ENCODE measurements at regions not wholly inside any gene's neighbourhood (a gene's known extent, or its start where the extent isn't known, plus 50 kb on each side); places are given as distances from the start of the nearest gene placed in this dataset.

DNA sequence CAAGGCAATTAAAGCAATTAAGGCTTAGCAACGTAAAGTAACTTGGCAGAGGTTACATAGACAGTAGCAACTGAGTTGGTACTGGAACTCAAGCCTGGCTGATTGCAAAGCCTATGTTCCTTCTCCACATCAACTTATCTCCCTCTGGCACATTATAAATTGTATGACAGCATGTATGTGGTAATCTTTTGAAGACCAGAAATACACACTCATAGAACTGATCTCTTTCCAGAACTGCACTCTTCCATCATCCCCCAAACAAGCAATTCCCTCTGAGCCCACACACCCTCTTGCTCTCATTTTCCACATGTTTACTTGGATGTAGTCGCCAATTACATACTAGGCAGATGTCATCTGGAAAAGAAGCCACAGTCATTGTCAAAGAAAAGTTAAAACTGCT is 502.2 kb downstream of the PLPP3 start:
- TF ChIP-seq, protein P1, sequence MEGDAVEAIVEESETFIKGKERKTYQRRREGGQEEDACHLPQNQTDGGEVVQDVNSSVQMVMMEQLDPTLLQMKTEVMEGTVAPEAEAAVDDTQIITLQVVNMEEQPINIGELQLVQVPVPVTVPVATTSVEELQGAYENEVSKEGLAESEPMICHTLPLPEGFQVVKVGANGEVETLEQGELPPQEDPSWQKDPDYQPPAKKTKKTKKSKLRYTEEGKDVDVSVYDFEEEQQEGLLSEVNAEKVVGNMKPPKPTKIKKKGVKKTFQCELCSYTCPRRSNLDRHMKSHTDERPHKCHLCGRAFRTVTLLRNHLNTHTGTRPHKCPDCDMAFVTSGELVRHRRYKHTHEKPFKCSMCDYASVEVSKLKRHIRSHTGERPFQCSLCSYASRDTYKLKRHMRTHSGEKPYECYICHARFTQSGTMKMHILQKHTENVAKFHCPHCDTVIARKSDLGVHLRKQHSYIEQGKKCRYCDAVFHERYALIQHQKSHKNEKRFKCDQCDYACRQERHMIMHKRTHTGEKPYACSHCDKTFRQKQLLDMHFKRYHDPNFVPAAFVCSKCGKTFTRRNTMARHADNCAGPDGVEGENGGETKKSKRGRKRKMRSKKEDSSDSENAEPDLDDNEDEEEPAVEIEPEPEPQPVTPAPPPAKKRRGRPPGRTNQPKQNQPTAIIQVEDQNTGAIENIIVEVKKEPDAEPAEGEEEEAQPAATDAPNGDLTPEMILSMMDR (IDR thresholded peaks at IDR 0.05), result no peak
- no peak for TF ChIP-seq POLR2A (IDR thresholded peaks at IDR 0.05)
